Kidney tubule cell (primary cell): ENCODE measurements at regions not wholly inside any gene's neighbourhood (a gene's known extent, or its start where the extent isn't known, plus 50 kb on each side); places are given as distances from the start of the nearest gene placed in this dataset.
"Not testable (repeated sequence)": the region's sequence is repeated elsewhere in the genome, so short reads cannot be mapped to it uniquely, and the experiment has no call there.

Experiments
- DNase-seq: peaks from one replicate; pipeline ENCODE4 v3.0.0-alpha.2; 2018; ENCODE audit warnings: low spot score

DNA sequence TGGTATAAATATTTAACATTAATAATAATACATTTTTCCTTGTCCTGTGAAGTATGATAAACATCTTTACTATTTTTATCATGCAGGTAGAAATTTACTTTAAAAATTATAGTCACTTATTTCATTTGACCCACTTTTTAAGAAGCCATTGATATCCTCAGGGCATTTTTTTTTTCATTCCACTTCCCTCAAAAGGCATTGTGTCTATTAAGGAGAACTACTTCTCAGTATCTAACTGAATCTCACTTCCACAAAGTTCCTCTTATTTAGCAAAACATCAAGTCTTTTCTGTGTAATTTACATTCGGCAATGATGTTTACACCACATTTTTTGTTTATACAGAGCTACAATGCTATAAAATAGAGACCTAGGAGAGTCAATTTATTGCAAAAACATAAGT, 388.2 kb upstream of the AKR1E2 start:
- no peak for DNase-seq

DNA sequence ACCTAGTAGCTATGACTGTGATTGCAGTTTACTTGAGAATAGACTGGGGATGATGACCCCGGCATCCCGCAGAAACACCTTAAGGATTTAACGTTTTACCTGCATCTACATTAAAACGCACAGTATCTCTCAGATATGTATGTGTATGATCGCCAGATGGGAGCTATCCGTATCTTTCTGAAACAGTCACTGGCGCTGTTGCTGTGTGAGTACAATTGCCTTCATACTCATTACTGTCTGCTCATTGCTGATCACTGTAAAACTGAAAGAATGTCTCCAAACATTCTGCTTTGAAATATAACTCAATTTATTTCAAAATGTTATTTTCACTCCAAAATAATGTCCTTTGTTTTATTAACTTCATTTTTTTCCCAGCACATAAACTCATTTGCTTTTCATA, 388.9 kb upstream of the AKR1E2 start:
- no peak for DNase-seq

DNA sequence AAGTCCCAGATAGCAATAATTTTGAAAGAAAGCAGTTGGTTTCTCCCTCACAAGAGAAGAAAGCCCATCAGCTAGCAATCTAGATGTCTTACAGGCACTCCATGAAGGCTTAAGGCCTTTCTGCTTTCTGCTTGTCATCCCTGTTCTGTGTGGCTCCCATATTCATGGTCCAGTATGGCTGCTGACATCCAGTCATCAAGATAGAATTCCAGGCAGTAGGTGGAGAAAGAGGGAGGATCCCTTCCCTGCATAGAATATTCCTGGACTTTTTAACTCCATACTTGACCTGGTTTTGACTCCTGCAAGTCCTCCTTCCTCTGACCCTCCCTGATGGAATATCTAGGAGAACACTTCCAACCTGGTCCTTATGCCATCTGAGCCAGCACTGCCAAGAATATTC, 389.9 kb upstream of the AKR1E2 start:
- no peak for DNase-seq

DNA sequence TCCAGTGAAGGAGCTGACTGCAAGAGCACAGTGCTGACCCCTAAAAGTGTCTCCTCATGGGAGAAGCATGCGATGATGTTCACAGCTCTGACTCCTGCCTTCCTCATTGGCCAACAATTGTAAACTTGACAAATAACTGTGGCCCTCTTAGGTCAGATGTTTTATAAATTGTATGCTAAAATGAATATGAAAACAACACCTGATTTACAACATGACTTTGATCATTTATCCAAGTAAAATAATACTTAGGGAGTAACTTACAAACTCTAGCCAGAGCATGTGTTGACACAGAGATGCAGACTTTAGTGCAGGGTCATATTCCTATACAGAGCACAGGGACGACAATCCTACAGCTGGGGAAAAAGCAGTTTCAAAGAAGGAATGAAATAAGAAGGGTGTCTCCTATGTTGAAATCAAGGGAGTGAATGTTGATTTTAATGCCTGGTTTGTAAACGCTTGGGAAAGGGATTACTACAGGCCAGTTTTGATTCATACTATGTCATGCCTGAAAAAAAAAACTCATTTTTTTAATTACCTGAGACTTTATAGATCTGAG, 391.4 kb upstream of the AKR1E2 start:
- no peak for DNase-seq

DNA sequence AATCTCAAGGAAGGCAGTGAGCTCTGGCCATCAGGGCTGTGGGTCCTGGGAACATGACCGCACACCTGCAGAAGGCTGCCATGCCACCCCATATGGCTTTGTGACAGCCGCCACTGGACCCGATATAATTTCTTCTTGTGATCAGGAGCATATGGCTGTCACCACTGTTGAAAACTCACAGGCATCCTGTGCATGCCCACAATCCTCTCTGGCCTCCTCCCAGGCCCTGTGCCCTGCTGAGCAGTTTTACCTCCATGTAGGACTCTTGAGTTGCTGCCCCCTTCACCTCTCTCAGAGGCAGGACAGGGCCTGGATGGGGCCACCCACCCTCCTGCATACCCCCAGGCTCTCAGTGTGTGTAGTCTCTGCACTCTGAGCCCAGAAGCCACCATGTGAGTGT, 391.9 kb upstream of the AKR1E2 start:
- no peak for DNase-seq

DNA sequence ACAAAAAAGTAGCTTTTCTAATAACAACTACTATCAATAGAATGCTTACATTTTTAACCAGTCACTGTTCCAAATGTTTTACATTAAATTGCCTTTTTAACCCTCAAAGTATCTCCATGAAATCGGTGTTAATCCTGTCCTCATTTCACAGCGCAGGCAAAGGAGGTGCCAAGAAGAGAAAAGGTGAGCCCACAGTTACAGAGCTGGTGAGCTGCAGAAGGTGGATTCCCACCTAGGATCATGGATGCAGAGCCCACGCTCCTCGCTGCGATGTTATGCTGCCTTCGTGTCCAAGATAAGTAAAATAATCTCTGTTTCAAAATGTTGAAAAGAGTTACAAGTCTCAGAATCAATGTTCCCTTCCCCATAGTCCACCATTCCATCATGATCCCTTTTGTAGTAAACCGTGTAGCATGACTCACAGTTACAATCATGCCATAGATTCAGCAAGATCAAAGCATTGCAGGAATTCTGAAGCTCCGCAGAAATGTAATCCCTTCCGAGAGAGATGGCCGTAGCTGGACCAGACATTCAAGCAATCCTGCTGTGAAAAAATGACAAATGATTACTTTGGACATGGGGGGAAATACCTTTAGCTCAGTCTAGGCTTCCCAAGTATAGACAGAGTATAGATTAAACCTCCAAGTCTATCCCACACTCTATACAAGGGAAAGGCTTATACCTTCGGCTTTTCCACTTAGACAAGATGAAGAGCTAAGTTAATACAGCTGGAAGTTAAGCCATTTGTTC, 394.7 kb upstream of the AKR1E2 start:
- DNase-seq, result no peak

DNA sequence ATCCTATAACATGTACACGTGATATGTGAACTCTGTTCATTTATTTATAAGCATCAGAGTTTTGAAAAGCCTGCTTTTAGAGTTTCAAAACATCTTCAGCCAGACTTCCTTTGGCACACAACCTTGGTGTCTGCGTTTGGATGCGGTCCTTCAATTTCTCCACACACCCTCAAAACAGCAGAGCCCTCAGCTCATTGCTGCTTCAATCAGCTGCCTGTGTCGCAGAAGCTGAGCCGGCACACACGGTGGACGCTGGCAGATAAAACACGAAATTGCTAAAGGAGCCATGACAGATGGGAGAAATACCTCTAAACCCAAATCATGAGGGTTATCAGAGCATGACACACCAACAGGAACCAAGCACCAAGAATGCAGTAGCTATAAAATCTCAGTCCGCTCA, 396.4 kb upstream of the AKR1E2 start:
- DNase-seq, result peak; percentile 25

DNA sequence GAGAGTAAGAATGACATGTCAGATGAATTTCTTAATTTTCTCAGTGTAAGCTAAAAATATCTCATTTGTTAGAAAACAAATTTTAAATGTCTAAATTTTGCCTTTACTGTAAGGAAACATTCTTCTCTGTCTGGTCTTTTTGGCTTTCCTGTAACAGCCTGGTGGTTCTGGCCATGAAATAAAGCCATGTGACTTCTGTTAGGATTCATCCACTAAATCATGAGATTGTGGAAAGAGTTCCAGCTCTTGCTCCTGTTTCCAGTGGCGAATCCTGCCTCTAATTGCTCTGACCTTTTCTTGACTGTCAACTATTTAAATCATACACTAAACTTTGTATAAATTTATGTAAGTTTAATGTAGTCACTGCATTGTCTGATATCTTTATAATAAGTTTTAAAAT, 398.5 kb upstream of the AKR1E2 start:
- no peak for DNase-seq

DNA sequence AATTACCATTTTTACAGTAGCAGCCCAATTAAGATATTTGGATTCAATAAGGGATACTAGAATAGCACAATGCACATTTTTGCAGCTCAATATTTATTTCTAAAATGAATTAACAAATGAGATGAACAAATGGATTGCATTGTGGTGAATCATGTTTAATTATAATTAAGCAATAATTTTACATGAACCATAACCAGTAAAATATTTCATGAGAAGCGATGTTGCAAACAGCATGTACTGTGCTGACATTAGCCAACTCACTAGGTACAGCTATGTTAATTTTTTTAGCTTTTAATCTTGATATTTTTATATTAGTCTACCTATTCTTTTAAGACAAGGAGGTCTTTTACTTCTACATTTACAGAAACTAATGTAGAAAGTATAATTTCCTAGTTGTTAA, 399.1 kb upstream of the AKR1E2 start:
- no peak for DNase-seq

DNA sequence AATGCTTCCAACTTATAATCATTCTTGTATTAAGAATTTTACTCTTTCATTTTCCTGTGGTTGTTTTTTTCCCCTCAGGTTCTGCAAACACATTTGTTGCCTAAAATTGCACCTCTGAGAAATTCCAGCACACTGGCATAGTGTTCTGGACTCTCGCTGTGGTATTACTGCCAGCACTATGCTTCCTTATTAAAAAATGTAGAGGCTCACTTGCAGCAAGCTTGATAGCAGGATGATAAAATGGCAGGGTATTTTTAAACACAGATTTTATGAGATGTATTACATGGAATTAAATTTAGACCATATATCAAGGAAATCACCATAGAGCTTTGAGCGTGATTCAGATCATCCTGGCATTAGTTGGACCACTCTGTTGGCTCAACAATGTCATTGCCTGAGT, 416.7 kb upstream of the AKR1E2 start:
- DNase-seq, result no peak

DNA sequence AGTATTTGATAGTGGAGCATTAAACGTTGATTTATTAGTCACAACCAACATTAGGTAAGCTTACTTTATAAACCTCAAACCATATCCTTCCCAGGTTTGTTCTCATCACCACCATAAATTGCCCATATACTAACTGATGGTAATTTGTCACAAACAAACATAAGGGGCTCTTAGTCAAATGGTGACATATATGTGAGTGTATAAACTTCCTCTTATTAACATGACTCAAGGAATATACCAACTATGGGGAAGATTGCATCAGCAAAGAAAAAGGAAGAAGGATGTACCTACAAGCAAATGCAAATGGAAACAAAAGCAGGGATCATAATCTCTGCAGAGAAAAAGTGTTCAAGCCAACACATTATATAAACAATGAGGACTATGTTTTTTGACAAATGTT, 418.2 kb upstream of the AKR1E2 start:
- DNase-seq, result peak; percentile 77

DNA sequence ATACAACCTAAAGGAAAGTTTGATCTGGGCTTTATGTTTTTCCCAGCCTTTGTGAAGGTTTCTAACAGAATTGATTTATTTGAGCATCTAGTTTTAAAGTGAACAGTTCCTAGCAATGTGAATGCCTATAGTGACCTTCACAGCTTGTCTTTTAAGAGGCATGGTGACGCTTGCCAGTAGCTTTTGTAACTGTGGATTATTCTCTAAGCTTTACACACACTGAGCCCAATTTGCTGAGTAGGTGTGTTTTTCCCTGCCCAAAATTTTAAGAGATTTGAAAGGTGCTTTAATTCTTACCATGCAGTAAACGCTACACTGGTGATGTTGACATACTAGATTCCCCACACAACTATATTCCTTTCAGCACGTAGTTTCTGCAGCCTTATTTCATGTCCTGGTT, 420.2 kb upstream of the AKR1E2 start:
- DNase-seq, result no peak

DNA sequence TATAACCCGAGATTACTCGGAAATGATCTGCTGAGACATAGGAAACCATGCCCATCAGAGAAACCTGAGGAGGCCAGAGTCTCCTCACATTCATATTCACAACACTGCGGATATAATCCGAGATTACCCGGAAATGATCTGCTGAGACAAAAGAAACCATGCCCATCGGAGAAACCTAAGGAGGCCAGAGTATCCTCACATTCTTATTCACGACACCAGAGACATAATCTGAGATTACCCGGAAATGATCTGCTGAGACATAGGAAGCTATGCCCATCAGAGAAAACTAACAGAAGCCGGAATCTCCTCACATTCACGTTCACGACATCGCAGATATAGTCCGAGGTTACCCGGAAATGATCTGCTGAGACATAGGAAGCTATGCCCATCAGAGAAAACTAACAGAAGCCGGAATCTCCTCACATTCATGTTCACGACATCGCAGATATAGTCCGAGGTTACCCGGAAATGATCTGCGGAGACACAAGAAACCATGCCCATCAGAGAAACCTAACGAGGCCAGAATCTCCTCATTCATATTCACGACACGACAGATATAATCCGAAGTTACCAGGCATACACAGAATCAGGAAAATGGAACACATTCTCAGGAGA, 422.3 kb upstream of the AKR1E2 start:
- no peak for DNase-seq

DNA sequence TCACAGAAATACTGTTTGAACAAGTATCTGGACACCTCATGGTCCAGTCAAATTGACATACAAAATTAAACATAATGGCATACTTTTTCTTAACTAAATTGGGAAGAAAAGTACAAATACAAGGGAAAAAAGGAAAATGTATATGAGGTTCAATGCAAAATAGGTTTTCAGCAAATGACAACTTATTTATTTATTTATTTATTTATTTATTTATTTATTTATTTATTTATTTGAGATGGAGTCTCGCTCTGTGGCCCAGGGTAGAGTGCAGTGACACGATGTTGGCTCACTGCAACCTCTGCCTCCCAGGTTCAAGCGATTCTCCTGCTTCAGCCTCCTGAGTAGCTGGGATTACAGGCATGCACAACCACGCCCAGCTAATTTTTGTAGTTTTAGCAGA, 424.9 kb upstream of the AKR1E2 start:
- DNase-seq, result not testable (repeated sequence)

DNA sequence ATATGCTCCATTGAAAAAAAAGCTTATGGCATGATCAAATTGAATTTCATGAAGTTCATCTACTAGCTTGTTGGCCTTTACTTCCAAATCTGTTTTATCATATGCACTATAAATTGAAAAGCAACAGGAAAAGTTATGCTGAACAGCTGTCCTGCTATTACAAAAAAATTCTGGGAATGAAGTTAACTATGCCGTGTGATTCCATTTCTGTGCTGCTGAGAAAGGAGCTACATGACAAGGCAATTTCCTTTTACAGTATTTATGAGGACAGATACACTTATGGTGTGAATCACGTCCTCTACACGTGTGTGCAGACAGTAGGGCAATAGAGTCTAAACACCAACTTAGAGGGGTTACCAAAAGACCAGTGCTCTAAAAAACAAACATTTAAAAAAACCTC, 426.5 kb upstream of the AKR1E2 start:
- DNase-seq, result no peak

DNA sequence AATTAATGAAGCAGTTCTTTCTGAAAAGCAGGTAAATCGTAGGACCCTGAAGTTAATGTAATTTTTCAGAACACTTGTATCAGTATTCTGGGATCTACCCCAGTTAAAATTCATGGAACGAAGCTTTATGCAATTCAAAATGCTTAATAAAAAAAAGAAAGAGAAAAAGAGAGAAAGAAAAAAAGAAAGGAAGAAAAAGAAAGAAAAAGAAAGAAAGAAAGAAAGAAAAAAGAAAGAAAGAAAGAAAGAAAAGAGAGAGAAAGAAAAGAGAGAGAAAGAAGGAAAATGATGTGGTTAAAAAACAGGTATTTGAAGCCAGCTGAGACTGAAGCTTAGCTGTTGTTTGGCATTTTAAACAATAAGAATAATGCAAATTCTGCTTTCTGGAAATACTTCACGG, 427.4 kb upstream of the AKR1E2 start:
- no peak for DNase-seq

DNA sequence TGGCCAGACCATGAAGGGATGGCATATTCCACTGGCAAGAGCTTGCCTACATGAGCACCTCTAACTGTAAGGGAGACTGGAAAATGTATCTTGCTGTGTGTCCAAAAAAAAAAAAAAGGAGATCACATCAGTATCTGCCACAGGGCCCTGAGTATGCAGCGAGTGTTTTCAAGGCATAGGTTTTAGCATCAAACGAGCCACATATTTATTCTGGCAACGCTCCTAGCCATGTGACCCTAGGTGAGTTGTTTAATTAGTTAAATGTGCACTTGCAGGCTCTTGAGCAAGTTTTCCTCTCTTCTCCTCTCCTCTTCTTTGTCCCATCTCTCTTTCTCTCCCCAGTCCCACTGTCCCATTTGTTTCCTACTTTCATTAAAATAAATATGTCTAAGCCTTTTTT, 428.7 kb upstream of the AKR1E2 start:
- DNase-seq, result no peak

DNA sequence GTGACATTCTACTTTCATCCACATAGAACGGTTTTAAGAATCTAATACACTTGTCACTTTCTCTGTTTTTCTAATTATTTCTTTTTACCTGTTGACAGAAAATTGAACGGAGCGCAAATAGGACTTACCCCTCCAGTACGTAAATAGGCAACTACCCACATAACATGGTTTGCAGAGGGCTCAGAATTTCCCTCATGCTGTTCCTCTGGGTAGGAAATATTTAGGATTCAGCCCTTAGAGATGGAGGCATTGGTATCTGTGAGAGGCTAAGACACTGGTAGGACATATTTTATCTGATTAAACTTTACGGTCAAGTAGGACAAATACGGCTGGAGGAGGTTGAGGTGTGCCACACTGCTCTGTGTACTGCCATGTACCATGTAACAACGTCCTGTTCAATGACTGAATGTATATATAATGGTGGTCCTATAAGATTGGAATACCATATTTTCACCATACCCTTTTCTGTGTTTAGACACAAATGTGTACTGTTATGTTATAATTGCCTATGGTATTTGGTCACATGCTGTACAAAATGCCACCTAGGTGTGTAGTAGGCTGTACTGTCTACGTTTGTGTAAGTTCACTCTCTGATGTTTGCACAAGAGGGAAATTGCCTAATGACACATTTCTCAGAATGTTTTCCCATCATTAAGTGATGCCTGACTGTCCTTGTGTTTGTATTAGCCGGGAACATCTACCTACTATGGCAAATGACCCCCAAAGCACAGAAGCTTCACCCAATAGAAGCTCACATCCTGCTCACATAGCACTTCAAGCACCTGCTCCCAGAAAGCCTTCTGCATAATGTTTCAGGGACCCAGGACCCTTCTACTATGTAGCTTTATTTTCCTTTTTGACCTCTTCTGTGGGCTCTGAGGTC, 429.4 kb upstream of the AKR1E2 start:
- DNase-seq, result no peak

DNA sequence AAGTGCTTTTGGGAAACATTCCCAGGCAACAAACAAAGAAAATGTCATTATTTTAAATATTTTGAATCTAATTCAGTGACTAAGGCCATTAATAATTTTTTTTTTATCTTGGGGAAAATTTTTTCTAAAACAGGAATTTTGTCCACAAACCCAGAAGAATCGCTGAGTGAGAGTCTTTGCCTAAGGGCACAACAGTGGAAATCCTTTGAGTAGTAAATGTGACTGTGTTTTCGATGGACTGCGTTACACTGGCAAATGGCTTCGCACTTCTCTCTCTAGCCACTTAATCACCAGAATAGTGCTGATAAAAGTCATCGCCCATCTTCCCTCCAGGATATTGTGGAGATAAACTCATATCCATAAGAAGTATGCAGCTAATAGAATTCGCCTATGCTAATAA, 430.3 kb upstream of the AKR1E2 start:
- DNase-seq, result no peak

DNA sequence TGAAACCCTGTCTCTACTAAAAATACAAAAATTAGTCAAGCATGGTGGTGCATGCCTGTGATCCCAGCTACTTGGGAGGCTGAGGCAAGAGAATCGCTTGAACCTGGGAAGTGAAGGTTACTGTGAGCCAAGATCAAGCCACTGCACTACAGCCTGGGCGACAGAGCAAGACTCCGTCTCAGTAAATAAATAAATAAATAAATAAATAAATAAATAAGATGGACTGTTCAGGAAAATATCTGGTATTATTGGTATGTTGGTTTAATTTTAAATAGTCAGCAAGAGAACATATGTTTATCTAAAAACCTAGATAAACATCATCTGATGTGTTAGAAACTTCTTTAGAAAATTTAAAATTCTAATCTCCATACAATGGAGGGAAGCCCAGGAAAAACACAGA, 431.6 kb upstream of the AKR1E2 start:
- DNase-seq, result not testable (repeated sequence)

DNA sequence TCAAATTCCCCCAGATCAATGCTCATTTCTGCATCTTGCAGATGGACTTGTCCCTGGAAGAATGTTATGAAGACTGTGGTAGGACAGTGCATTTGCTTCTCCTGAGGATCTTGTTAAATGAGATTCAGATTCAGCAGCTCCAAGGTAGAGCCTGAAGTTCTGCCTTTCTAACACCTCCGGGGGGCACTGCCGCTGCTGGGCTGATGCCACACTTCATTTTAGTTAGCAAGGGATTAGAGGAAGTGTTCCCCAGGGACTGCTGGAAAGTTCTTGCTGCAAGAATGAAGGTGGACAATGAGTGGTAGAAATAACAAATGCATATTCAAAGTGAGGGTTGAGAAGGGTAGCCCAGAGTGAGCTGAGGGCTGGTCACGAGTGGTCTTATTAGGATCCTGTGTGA, 434.3 kb upstream of the AKR1E2 start:
- peak; percentile 24 for DNase-seq

DNA sequence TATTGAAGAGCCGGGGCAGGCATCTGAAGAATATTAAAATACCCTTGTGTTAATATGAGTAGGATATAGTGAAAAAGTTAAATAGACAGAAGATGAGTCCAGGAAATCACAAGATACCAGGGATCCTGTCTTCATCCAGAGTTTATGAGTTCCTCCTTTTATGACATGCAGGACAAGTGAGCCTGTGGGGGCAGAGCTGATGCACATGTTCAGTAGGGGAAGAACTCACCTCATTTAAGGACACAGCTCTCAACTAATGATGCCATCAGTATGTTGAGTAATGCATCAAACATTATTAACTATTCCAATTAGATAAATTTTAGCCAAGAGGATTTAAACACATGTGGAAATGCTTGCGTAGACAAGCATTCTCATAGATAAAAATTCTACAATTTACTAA, 435.8 kb upstream of the AKR1E2 start:
- no peak for DNase-seq
